ENCODE measurements at regions not wholly inside any gene's neighbourhood (a gene's known extent, or its start where the extent isn't known, plus 50 kb on each side); places are given as distances from the start of the nearest gene placed in this dataset.

GRCh38 chr5:14003513-14003912 is 59.0 kb upstream of the DNAH5 start:
- TF ChIP-seq ETS1 (IDR thresholded peaks at IDR 0.05) (no peak), ZNF462 (CRISPR knock-in tag; IDR thresholded peaks at IDR 0.05) (no peak), ZNF114 (CRISPR knock-in tag; IDR thresholded peaks at IDR 0.05) (no peak), NANOG (IDR thresholded peaks at IDR 0.05; ENCODE audit: borderline replicate concordance) (no peak), POLR2AphosphoS5 (IDR thresholded peaks at IDR 0.05; ENCODE audit: low read depth) (no peak), CTCF (conservative IDR thresholded peaks at IDR 0.05; ENCODE audit: low read depth in 2 of 2) (no peak), EZH2 (IDR thresholded peaks at IDR 0.05; ENCODE audit: low read depth, unreplicated experiment) (no peak), JUNB (IDR thresholded peaks at IDR 0.05; ENCODE audit: unreplicated experiment) (no peak), REST (IDR thresholded peaks at IDR 0.05; ENCODE audit: unreplicated experiment) (no peak), ZNF331 (CRISPR knock-in tag; IDR thresholded peaks at IDR 0.05; ENCODE audit: low read depth) (no peak), STAT1 (IDR thresholded peaks at IDR 0.05; ENCODE audit: unreplicated experiment) (no peak), EZH2phosphoT487 (IDR thresholded peaks at IDR 0.05; ENCODE audit: unreplicated experiment) (no peak), CREB1 (CRISPR knock-in tag; IDR thresholded peaks at IDR 0.05; ENCODE audit: low read depth) (no peak)

More at GRCh38 chr5:14003513-14003912, 59.0 kb upstream of the DNAH5 start:
- H3K27me3 ChIP-seq (ENCODE audit: insufficient read depth): no peaks in the 10 kb centered on the region
- H3K4me2 ChIP-seq: no peak overlapping the region
- no peak overlapping the region for H3K27ac ChIP-seq (ENCODE audit: low read depth)
- no peak overlapping the region for H2AFZ ChIP-seq
- no peaks in the 10 kb centered on the region for H4K20me1 ChIP-seq (replicated peaks; ENCODE audit: insufficient read depth)
- ATAC-seq (no peak), DNase-seq (ENCODE audit: low spot score) (no peak)
- no peak overlapping the region for H3K4me3 ChIP-seq
- no peak overlapping the region for H3K27ac Mint-ChIP-seq
- H3K9me3 Mint-ChIP-seq: peaks cover 10% of the 10 kb centered on the region; the same call in 2 of the 3 replicates
- peaks cover 2% of the 10 kb centered on the region; the same call in 1 of the 2 replicates for H3K4me1 ChIP-seq (ENCODE audit: insufficient read depth)
- no peaks in the 10 kb centered on the region for H3K9me2 ChIP-seq (ENCODE audit: insufficient read depth)
- peaks cover 1% of the 10 kb centered on the region; the same call in 1 of the 3 replicates for H3K36me3 Mint-ChIP-seq (ENCODE audit: low read depth)
- H3F3A ChIP-seq (replicated peaks; ENCODE audit: low read depth): no peaks in the 10 kb centered on the region
- no peaks in the 10 kb centered on the region for H3K36me3 ChIP-seq (ENCODE audit: insufficient read depth)
- peaks cover 3% of the 10 kb centered on the region; the same call in 2 of the 3 replicates for H3K4me1 Mint-ChIP-seq
- no peaks in the 10 kb centered on the region for H3K79me2 ChIP-seq (replicated peaks; ENCODE audit: insufficient read depth)
- H3K4me3 Mint-ChIP-seq: no peak overlapping the region
- peaks cover 4% of the 10 kb centered on the region for H3K27me3 Mint-ChIP-seq (ENCODE audit: insufficient read depth, low read depth, poor library complexity)
